GM19238 (cell line): ENCODE measurements at regions not wholly inside any gene's neighbourhood (a gene's known extent, or its start where the extent isn't known, plus 50 kb on each side); places are given as distances from the start of the nearest gene placed in this dataset.
"Not testable (repeated sequence)": the region's sequence is repeated elsewhere in the genome, so short reads cannot be mapped to it uniquely, and the experiment has no call there.

Experiments
- DNase-seq: peaks from one replicate; pipeline ENCODE4 v3.0.0; 2011; ENCODE audit warnings: low spot score; ENCODE audit not compliant: insufficient read length

GRCh38 chr10:123375738-123376137 is 221.5 kb downstream of the BUB3 start:
- DNase-seq = no peak

- no peak for DNase-seq
Observed at GRCh38 chr10:123377883-123378282, 223.7 kb downstream of the BUB3 start.

- no peak for DNase-seq
Observed at GRCh38 chr10:123378302-123378701, 224.1 kb downstream of the BUB3 start.

- DNase-seq = no peak
Observed at GRCh38 chr10:123379156-123379555, 225.0 kb downstream of the BUB3 start.

GRCh38 chr10:123380491-123381085 is 226.4 kb downstream of the BUB3 start:
- DNase-seq = no peak

- DNase-seq = no peak
Observed at GRCh38 chr10:123381224-123381623, 227.0 kb downstream of the BUB3 start.

- DNase-seq = no peak
Observed at GRCh38 chr10:123382491-123382890, 228.3 kb downstream of the BUB3 start.

- DNase-seq = no peak
Observed at GRCh38 chr10:123385508-123386080, 231.4 kb downstream of the BUB3 start.

GRCh38 chr10:123389520-123389919 is 235.3 kb downstream of the BUB3 start:
- DNase-seq = no peak

GRCh38 chr10:123390332-123390731 is 236.1 kb downstream of the BUB3 start:
- no peak for DNase-seq

GRCh38 chr10:123390874-123391273 is 236.7 kb downstream of the BUB3 start:
- no peak for DNase-seq

GRCh38 chr10:123391275-123392028 is 237.2 kb downstream of the BUB3 start:
- DNase-seq = peak; percentile 56

- DNase-seq = peak; percentile 73
Observed at GRCh38 chr10:123392182-123392963, 238.2 kb downstream of the BUB3 start.

- no peak for DNase-seq
Observed at GRCh38 chr10:123393170-123393569, 239.0 kb downstream of the BUB3 start.

GRCh38 chr10:123394382-123394781 is 240.2 kb downstream of the BUB3 start:
- DNase-seq = no peak

- not testable (repeated sequence) for DNase-seq
Observed at GRCh38 chr10:123395234-123395633, 241.0 kb downstream of the BUB3 start.

GRCh38 chr10:123395906-123396305 is 241.7 kb downstream of the BUB3 start:
- DNase-seq = no peak

GRCh38 chr10:123398180-123398591 is 244.0 kb downstream of the BUB3 start:
- peak; percentile 52 for DNase-seq

- no peak for DNase-seq
Observed at GRCh38 chr10:123398756-123399155, 244.6 kb downstream of the BUB3 start.

- DNase-seq = no peak
Observed at GRCh38 chr10:123399276-123399839, 245.2 kb downstream of the BUB3 start.

- no peak for DNase-seq
Observed at GRCh38 chr10:123402021-123402420, 247.8 kb downstream of the BUB3 start.

- DNase-seq = peak; percentile 47
Observed at GRCh38 chr10:123402656-123403055, 248.5 kb downstream of the BUB3 start.
